H1 (cell line): ENCODE measurements at regions not wholly inside any gene's neighbourhood (a gene's known extent, or its start where the extent isn't known, plus 50 kb on each side); places are given as distances from the start of the nearest gene placed in this dataset.

Source experiments
- CTCF ChIA-PET: fragments of 300-600 bp; sonication (Branson Sonifier 250); formaldehyde crosslinking; loops from one replicate; lab custom pipeline; 2021; ENCODE audit not compliant: partially characterized antibody; lab: Charles Lee
- POLR2A ChIA-PET: fragments of 300-600 bp; sonication (Branson Sonifier 250); formaldehyde crosslinking; loops from one replicate; lab custom pipeline; 2021; ENCODE audit warnings: inconsistent platforms; ENCODE audit not compliant: partially characterized antibody; lab: Charles Lee
- DNase-seq, 2 experiments: peaks; one replicate each; pipeline versions ENCODE4 v3.0.0 to v3.0.0-alpha.2; 2010 to 2022; ENCODE audit warnings: low spot score in 2 of 2, low read depth in 1 of 2, mixed read lengths in 1 of 2
- FAIRE-seq: peaks from 2 replicates; lab custom pipeline; 2011; peaks lifted over from hg19 to GRCh38; lab: Jason Lieb, UNC
- H2AFZ ChIP-seq: 2 replicates; pipeline ENCODE4 v1.8.1; 2012; ENCODE audit warnings: low read length, inconsistent platforms
- H2AK5ac ChIP-seq: 2 replicates; pipeline ENCODE4 v1.6.1; 2013; ENCODE audit warnings: low read depth, low read length
- H2BK120ac ChIP-seq: replicated peaks from 2 replicates; pipeline ENCODE3; 2013; ENCODE audit warnings: low read depth, low read length, inconsistent platforms
- H2BK12ac ChIP-seq: 2 replicates; pipeline ENCODE4 v1.6.1; 2013; ENCODE audit warnings: low read depth, low read length
- H2BK15ac ChIP-seq: 2 replicates; pipeline ENCODE4 v1.6.1; 2013; ENCODE audit warnings: low read length
- H2BK20ac ChIP-seq: 2 replicates; pipeline ENCODE4 v1.6.1; 2013; ENCODE audit warnings: low read length
- H2BK5ac ChIP-seq: 2 replicates; pipeline ENCODE4 v1.6.1; 2013; ENCODE audit warnings: low read depth, low read length
- H3K14ac ChIP-seq: 2 replicates; pipeline ENCODE4 v1.6.1; 2013; ENCODE audit warnings: inconsistent platforms; ENCODE audit not compliant: insufficient read length
- H3K18ac ChIP-seq: 2 replicates; pipeline ENCODE4 v1.6.1; 2013; ENCODE audit warnings: low read length; ENCODE audit errors: extremely low read depth
- H3K23ac ChIP-seq: 2 replicates; pipeline ENCODE4 v1.6.1; 2013; ENCODE audit warnings: inconsistent platforms; ENCODE audit not compliant: insufficient read length
- H3K23me2 ChIP-seq: 2 replicates; pipeline ENCODE4 v1.6.1; 2013; ENCODE audit warnings: low read depth, low read length
- H3K27ac ChIP-seq: 2 replicates; pipeline ENCODE4 v1.6.1; 2011; ENCODE audit warnings: low read depth, low read length, inconsistent platforms
- H3K27me3 ChIP-seq, 4 experiments: replicated peaks in 1 of 4; 1 replicate in 1 of 4; 2 replicates in 3 of 4; pipeline versions ENCODE4 v1.6.1 to v1.8.1; 2011 to 2013; ENCODE audit warnings: low read length in 3 of 4, mild to moderate bottlenecking in 3 of 4, inconsistent platforms in 2 of 4, mixed read lengths in 2 of 4, moderate library complexity in 1 of 4; ENCODE audit not compliant: control insufficient read depth in 3 of 4, insufficient read depth in 3 of 4; ENCODE audit errors: extremely low read depth in 1 of 4
- H3K36me3 ChIP-seq, 4 experiments: 2 replicates each; pipeline versions ENCODE4 v1.6.1 to v1.8.1; 2011 to 2013; ENCODE audit warnings: mild to moderate bottlenecking in 4 of 4, low read length in 3 of 4, moderate library complexity in 2 of 4, control low read depth in 1 of 4, inconsistent platforms in 1 of 4; ENCODE audit not compliant: insufficient read depth in 4 of 4, control insufficient read depth in 2 of 4
- H3K4ac ChIP-seq: replicated peaks from 2 replicates; pipeline ENCODE3; 2013; ENCODE audit warnings: low read length, low read depth, mixed read lengths, inconsistent platforms; ENCODE audit not compliant: insufficient read length
- H3K4me1 ChIP-seq, 4 experiments: replicated peaks in 1 of 4; 1 replicate in 1 of 4; 2 replicates in 3 of 4; pipeline versions ENCODE4 v1.6.1 to v1.8.1; 2011 to 2013; ENCODE audit warnings: low read length in 3 of 4, inconsistent platforms in 2 of 4, mixed read lengths in 1 of 4; ENCODE audit not compliant: insufficient read depth in 4 of 4, control insufficient read depth in 3 of 4
- H3K4me2 ChIP-seq, 2 experiments: 2 replicates each; pipeline versions ENCODE4 v1.6.1 to v1.8.1; 2011 to 2013; ENCODE audit warnings: low read depth in 2 of 2, low read length in 2 of 2, control low read depth in 1 of 2, inconsistent platforms in 1 of 2, mild to moderate bottlenecking in 1 of 2; ENCODE audit not compliant: insufficient read depth in 1 of 2
- H3K4me3 ChIP-seq, 4 experiments: fragments of 200-600, 300-600 bp in 1 of 4; sonication (generic), shearing (Covaris generic), sonication (Bioruptor Twin) in 1 of 4; 2 replicates each; pipeline versions ENCODE4 v1.5.1 to v1.8.1; 2011 to 2016; ENCODE audit warnings: low read length in 4 of 4, low read depth in 3 of 4, control low read depth in 2 of 4, inconsistent platforms in 2 of 4, mild to moderate bottlenecking in 2 of 4, mixed read lengths in 1 of 4, moderate library complexity in 1 of 4; ENCODE audit not compliant: insufficient read depth in 2 of 4; ENCODE audit errors: extremely low read depth in 1 of 4
- H3K56ac ChIP-seq: replicated peaks from 2 replicates; pipeline ENCODE3; 2013; ENCODE audit warnings: low read depth, mild to moderate bottlenecking, mixed read lengths, low read length, inconsistent platforms; ENCODE audit not compliant: insufficient read length
- H3K79me1 ChIP-seq: 2 replicates; pipeline ENCODE4 v1.6.1; 2013; ENCODE audit warnings: low read depth, low read length, control low read depth
- H3K79me2 ChIP-seq, 2 experiments: 2 replicates each; pipeline versions ENCODE4 v1.6.1 to v1.8.1; 2012 to 2013; ENCODE audit warnings: low read length in 2 of 2, mild to moderate bottlenecking in 2 of 2, inconsistent platforms in 1 of 2; ENCODE audit not compliant: insufficient read depth in 2 of 2, control insufficient read depth in 1 of 2
- H3K9ac ChIP-seq, 4 experiments: replicated peaks in 1 of 4; 1 replicate in 1 of 4; 2 replicates in 3 of 4; pipeline versions ENCODE4 v1.6.1 to v1.8.1; 2011 to 2013; ENCODE audit warnings: low read depth in 3 of 4, low read length in 3 of 4, control low read depth in 2 of 4, mild to moderate bottlenecking in 2 of 4, moderate library complexity in 2 of 4, inconsistent platforms in 1 of 4; ENCODE audit errors: extremely low read depth in 1 of 4
- H3K9me3 ChIP-seq, 2 experiments: 2 replicates each; pipeline versions ENCODE4 v1.6.1 to v1.8.1; 2012 to 2013; ENCODE audit warnings: mild to moderate bottlenecking in 2 of 2, moderate library complexity in 2 of 2, control low read depth in 1 of 2, inconsistent platforms in 1 of 2, low read depth in 1 of 2, low read length in 1 of 2, mixed read lengths in 1 of 2; ENCODE audit not compliant: insufficient read depth in 2 of 2
- H4K20me1 ChIP-seq, 2 experiments: replicated peaks in 1 of 2; 2 replicates each; pipeline versions ENCODE3 to v1.8.1; 2011 to 2013; ENCODE audit warnings: inconsistent platforms in 2 of 2, low read length in 2 of 2, mild to moderate bottlenecking in 1 of 2; ENCODE audit not compliant: insufficient read depth in 2 of 2, control insufficient read depth in 1 of 2
- H4K5ac ChIP-seq: 2 replicates; pipeline ENCODE4 v1.6.1; 2013; ENCODE audit warnings: low read length, low read depth, mixed read lengths, inconsistent platforms; ENCODE audit not compliant: insufficient read length
- H4K8ac ChIP-seq: 2 replicates; pipeline ENCODE4 v1.8.0; 2013; ENCODE audit warnings: mild to moderate bottlenecking, moderate library complexity, low read length, inconsistent platforms; ENCODE audit not compliant: insufficient read depth; ENCODE audit errors: extremely low read depth
- H4K91ac ChIP-seq: replicated peaks from 2 replicates; pipeline ENCODE3; 2013; ENCODE audit warnings: low read length, mixed read lengths, inconsistent platforms; ENCODE audit not compliant: insufficient read length
- EGR1 ChIP-seq: IDR thresholded peaks from 2 replicates; pipeline ENCODE4 v1.6.1; 2011; ENCODE audit warnings: low read depth, low read length, borderline replicate concordance
- JUND ChIP-seq: IDR thresholded peaks from 2 replicates; pipeline ENCODE4 v1.6.1; 2011; ENCODE audit warnings: mild to moderate bottlenecking, improper control_type of control experiment, low read length
- MAX ChIP-seq: IDR thresholded peaks from 2 replicates; pipeline ENCODE4 v1.6.1; 2012; ENCODE audit warnings: inconsistent platforms
- RBBP5 ChIP-seq: IDR thresholded peaks from 2 replicates; pipeline ENCODE4 v1.7.1; 2012; ENCODE audit warnings: low read depth, mild to moderate bottlenecking, inconsistent platforms, low read length, moderate library complexity, borderline replicate concordance
- TAF1 ChIP-seq: IDR thresholded peaks from 2 replicates; pipeline ENCODE4 v1.6.1; 2011; ENCODE audit warnings: mild to moderate bottlenecking, low read depth, low read length
- TBP ChIP-seq: IDR thresholded peaks from 2 replicates; pipeline ENCODE4 v1.6.1; 2011; ENCODE audit warnings: low read depth, low read length, improper control_type of control experiment
- TCF12 ChIP-seq: IDR thresholded peaks from 2 replicates; pipeline ENCODE4 v1.6.1; 2011; ENCODE audit warnings: low read depth, mild to moderate bottlenecking, low read length
- YY1 ChIP-seq: IDR thresholded peaks from 2 replicates; pipeline ENCODE4 v1.6.1; 2011; ENCODE audit warnings: low read depth, mild to moderate bottlenecking, low read length
- ZNF274 ChIP-seq: IDR thresholded peaks from 2 replicates; pipeline ENCODE4 v1.7.0; 2012; ENCODE audit warnings: low read length, borderline replicate concordance; ENCODE audit errors: extremely low read depth
- WGBS, 2 experiments: shearing (Covaris generic) in 1 of 2; methylation state at CpG; one replicate each; pipeline versions ENCODE4 v1.1.6 to v1.1.7; 2013 to 2015; ENCODE audit warnings: low lambda C conversion rate in 2 of 2, mixed read lengths in 2 of 2, inconsistent platforms in 1 of 2, low coverage in 1 of 2, missing lambda C conversion rate in 1 of 2; ENCODE audit not compliant: insufficient replicate concordance in 2 of 2, insufficient coverage in 1 of 2, insufficient read length in 1 of 2; ENCODE audit errors: extremely low coverage in 1 of 2, missing lambda C conversion rate in 1 of 2; 5-methylcytosine and 5-hydroxymethylcytosine counted together

GRCh38 chr1:113018911-113019310, 54.1 kb upstream of the LRIG2 start:
- WGBS, 2 experiments = 100% methylated on average over 1 of the region's 1 CpG; no CpG with 5 or more reads in 1 of the 2 experiments
- H3K18ac ChIP-seq = no peak overlapping the region
- H3K27me3 ChIP-seq = no peaks in the 10 kb centered on the region
- H2BK5ac ChIP-seq = no peak overlapping the region
- no peak overlapping the region for H3K56ac ChIP-seq
- no peaks in the 10 kb centered on the region for H3K36me3 ChIP-seq
- H3K79me1 ChIP-seq = no peaks in the 10 kb centered on the region
- H3K9ac ChIP-seq = no peak overlapping the region
- no peak overlapping the region for H3K23ac ChIP-seq
- no peak overlapping the region for H3K4me3 ChIP-seq
- ChIA-PET POLR2A (interaction anchor here (0.6 kb wide), 1 partner anchor 17 kb away, joined by 3 read pairs; no protein-coding TSS in a partner anchor), CTCF (interaction anchor here (0.6 to 1.4 kb wide), 3 partner anchors 8 to 36 kb away, joined by 3 to 5 read pairs (median 3); no protein-coding TSS in a partner anchor)
- H4K5ac ChIP-seq = no peak overlapping the region
- no peak overlapping the region for H2BK120ac ChIP-seq
- no peak overlapping the region for H3K14ac ChIP-seq
- no peak overlapping the region for H2BK20ac ChIP-seq
- DNase-seq (no peak), FAIRE-seq (no peak)
- no peak overlapping the region for H3K4me2 ChIP-seq
- H3K79me2 ChIP-seq = no peaks in the 10 kb centered on the region
- H2AK5ac ChIP-seq = no peak overlapping the region
- no peak overlapping the region for H2BK15ac ChIP-seq
- no peaks in the 10 kb centered on the region for H4K20me1 ChIP-seq
- H2AFZ ChIP-seq = no peak overlapping the region
- no peak overlapping the region for H4K91ac ChIP-seq
- H3K4ac ChIP-seq = no peak overlapping the region
- no peaks in the 10 kb centered on the region for H3K9me3 ChIP-seq
- no peaks in the 10 kb centered on the region; the same call in 1 of the 2 replicates for H3K23me2 ChIP-seq
- H4K8ac ChIP-seq = no peak overlapping the region
- no peak overlapping the region for H2BK12ac ChIP-seq
- H3K4me1 ChIP-seq = peaks cover 0 to 7% (median 0%) of the 10 kb centered on the region in 4 experiments; a peak in 3 of 7 replicates
- no peak overlapping the region for H3K27ac ChIP-seq
- TF ChIP-seq JUND (no peak), YY1 (no peak), ZNF274 (no peak), MAX (no peak), RBBP5 (no peak), TAF1 (no peak), TBP (no peak), EGR1 (no peak), TCF12 (no peak)
